Loucy (cell line): ENCODE measurements at regions not wholly inside any gene's neighbourhood (a gene's known extent, or its start where the extent isn't known, plus 50 kb on each side); places are given as distances from the start of the nearest gene placed in this dataset.

Experiments
- H2AFZ ChIP-seq: fragments of 200-600 bp; sonication (generic); 2 replicates; pipeline ENCODE4 v1.6.0; 2016; ENCODE audit warnings: antibody characterized with exemption, mild to moderate bottlenecking, low read length, moderate library complexity
- H3F3A ChIP-seq: fragments of 200-600 bp; 2 replicates; pipeline ENCODE4 v1.6.0; 2016; ENCODE audit warnings: antibody characterized with exemption, low read depth, mild to moderate bottlenecking
- H3K27me3 ChIP-seq: fragments of 200-600 bp; sonication (generic); 2 replicates; pipeline ENCODE4 v1.6.1; 2014; ENCODE audit warnings: low read length, mild to moderate bottlenecking; ENCODE audit not compliant: insufficient read depth, poor library complexity, severe bottlenecking
- H3K36me3 ChIP-seq: fragments of 200-600 bp; sonication (generic); 2 replicates; pipeline ENCODE4 v1.6.1; 2016; ENCODE audit warnings: low read length; ENCODE audit not compliant: insufficient read depth
- H3K4me1 ChIP-seq: fragments of 200-600 bp; sonication (generic); 2 replicates; pipeline ENCODE4 v1.5.1; 2014; ENCODE audit warnings: low read length, mild to moderate bottlenecking; ENCODE audit not compliant: insufficient read depth, poor library complexity, severe bottlenecking
- H3K4me2 ChIP-seq: fragments of 200-600 bp; sonication (generic); 2 replicates; pipeline ENCODE4 v1.6.0; 2014; ENCODE audit warnings: antibody characterized with exemption, low read length, low read depth, mild to moderate bottlenecking; ENCODE audit not compliant: poor library complexity, severe bottlenecking
- H3K4me3 ChIP-seq: fragments of 200-600 bp; sonication (generic); 2 replicates; pipeline ENCODE4 v1.5.1; 2014; ENCODE audit warnings: low read length, mild to moderate bottlenecking, mixed read lengths; ENCODE audit not compliant: poor library complexity, severe bottlenecking
- H3K79me2 ChIP-seq: fragments of 200-600 bp; sonication (generic); 2 replicates; pipeline ENCODE4 v1.6.1; 2014; ENCODE audit warnings: low read length; ENCODE audit not compliant: insufficient read depth
- H3K9ac ChIP-seq: fragments of 200-600 bp; sonication (generic); 2 replicates; pipeline ENCODE4 v1.6.0; 2014; ENCODE audit warnings: mild to moderate bottlenecking, low read depth, low read length, moderate library complexity; ENCODE audit not compliant: poor library complexity, severe bottlenecking
- H3K9me2 ChIP-seq: fragments of 200-600 bp; sonication (generic); replicated peaks from 2 replicates; pipeline ENCODE4 v1.6.1; 2016; ENCODE audit warnings: low read depth, low read length, mixed read lengths
- H3K9me3 ChIP-seq: fragments of 200-600 bp; sonication (generic); 2 replicates; pipeline ENCODE4 v1.6.1; 2014; ENCODE audit warnings: mild to moderate bottlenecking, antibody characterized with exemption, low read length, low read depth; ENCODE audit not compliant: insufficient read depth
- H4K20me1 ChIP-seq: fragments of 200-600 bp; sonication (generic); 2 replicates; pipeline ENCODE4 v1.6.0; 2014; ENCODE audit warnings: antibody characterized with exemption, low read length, mild to moderate bottlenecking; ENCODE audit not compliant: insufficient read depth, poor library complexity, severe bottlenecking
- EZH2phosphoT487 ChIP-seq: fragments of 200-600 bp; IDR thresholded peaks from 2 replicates; pipeline ENCODE4 v1.6.1; 2018; ENCODE audit warnings: antibody characterized with exemption, mild to moderate bottlenecking, moderate library complexity, borderline replicate concordance
- TF ChIP-seq, protein P1 (sequence below): fragments of 200-600 bp; sonication (generic); conservative IDR thresholded peaks from 2 replicates; pipeline ENCODE4 v1.5.1; 2014; ENCODE audit warnings: mild to moderate bottlenecking, antibody characterized with exemption, low read length

DNA sequence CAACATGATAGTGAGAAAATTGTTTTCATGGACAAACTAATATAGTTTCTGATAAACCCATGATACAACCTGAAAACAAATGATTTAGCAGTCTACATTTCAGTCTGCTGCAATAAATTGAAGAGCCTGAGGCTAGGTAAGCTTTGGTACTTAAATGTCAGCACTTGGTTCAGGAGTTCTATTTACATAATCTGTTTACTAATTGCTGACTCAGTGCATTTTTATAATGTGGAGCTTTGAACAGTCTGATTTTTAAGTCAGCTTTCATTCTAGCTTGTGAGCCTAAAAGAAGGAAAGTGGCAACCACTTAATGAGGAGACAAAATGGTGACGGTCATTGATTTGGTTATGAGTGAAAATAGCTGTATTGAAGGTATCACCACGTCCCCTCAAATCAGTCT, 488.6 kb downstream of the CPS1 start:
- Histone ChIP-seq H4K20me1 (no peaks in the 10 kb centered on the region), H3K9me2 (no peaks in the 10 kb centered on the region), H3K9me3 (no peaks in the 10 kb centered on the region), H3K27me3 (no peaks in the 10 kb centered on the region), H3K4me2 (no peak overlapping the region), H3K4me3 (no peak overlapping the region), H3K36me3 (no peaks in the 10 kb centered on the region), H3K4me1 (no peaks in the 10 kb centered on the region), H3K79me2 (no peaks in the 10 kb centered on the region), H2AFZ (no peak overlapping the region), H3K9ac (no peak overlapping the region), H3F3A (no peaks in the 10 kb centered on the region)
- TF ChIP-seq, protein P1, sequence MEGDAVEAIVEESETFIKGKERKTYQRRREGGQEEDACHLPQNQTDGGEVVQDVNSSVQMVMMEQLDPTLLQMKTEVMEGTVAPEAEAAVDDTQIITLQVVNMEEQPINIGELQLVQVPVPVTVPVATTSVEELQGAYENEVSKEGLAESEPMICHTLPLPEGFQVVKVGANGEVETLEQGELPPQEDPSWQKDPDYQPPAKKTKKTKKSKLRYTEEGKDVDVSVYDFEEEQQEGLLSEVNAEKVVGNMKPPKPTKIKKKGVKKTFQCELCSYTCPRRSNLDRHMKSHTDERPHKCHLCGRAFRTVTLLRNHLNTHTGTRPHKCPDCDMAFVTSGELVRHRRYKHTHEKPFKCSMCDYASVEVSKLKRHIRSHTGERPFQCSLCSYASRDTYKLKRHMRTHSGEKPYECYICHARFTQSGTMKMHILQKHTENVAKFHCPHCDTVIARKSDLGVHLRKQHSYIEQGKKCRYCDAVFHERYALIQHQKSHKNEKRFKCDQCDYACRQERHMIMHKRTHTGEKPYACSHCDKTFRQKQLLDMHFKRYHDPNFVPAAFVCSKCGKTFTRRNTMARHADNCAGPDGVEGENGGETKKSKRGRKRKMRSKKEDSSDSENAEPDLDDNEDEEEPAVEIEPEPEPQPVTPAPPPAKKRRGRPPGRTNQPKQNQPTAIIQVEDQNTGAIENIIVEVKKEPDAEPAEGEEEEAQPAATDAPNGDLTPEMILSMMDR, result no peak
- TF ChIP-seq EZH2phosphoT487, result no peak

DNA sequence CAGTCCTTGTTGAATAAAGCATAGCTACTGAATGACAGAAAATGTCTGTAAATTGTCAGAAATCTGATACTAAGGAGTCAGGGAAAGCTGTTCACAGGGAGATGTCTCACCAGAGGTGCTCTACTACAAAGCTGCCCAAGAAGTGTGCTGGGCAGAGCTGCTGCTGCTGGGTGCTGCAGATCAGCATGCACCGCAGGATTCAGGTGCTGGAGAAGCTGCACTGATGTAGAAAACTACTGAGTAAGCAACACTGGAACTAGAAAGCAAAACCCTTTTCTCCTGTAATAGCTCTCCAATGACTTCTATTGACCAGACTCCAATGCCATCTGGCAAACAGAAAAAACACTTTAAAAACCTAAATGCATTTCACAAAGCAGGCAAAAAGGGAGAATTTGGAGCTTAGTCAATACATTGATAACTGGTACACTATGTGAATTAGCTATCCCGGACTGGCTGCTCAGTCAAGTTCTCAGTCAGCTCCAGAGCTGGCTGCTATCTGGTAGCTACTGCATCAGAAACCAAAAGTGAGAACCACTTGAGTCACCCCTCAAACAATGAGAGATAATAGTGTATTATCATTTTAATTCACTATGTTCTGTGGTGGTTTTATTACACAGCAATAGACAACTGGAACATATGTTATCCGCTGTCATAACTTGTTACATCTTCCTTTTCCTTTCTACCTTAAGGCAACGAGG, 493.1 kb downstream of the CPS1 start:
- Histone ChIP-seq H2AFZ (no peak overlapping the region), H3K9me3 (no peaks in the 10 kb centered on the region), H3K4me1 (no peaks in the 10 kb centered on the region), H3K9ac (no peak overlapping the region), H3K27me3 (no peaks in the 10 kb centered on the region), H3K4me2 (no peak overlapping the region), H3K9me2 (no peaks in the 10 kb centered on the region), H4K20me1 (no peaks in the 10 kb centered on the region), H3K4me3 (no peak overlapping the region), H3K79me2 (no peaks in the 10 kb centered on the region), H3K36me3 (no peaks in the 10 kb centered on the region), H3F3A (no peaks in the 10 kb centered on the region)
- no peak for TF ChIP-seq EZH2phosphoT487
- TF ChIP-seq, protein P1, result no peak

DNA sequence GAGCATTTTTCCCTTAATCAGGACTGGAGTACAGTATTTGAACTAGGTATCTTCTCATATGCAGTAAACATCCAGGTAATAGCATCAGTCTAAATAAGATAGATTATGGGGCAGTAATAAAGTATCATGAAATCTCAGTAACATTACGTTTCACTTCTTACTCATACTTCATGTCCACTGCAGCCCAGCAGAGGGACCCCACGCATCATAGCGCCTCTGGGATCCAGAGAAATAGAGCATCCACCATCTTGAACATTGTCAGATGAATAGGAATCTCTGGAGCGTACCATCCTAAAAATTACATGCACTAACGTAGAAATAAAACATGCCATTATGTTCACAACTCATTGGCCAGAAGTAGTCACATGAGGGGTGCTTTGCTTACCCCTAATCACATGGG, 499.0 kb downstream of the CPS1 start:
- Histone ChIP-seq H4K20me1 (no peaks in the 10 kb centered on the region), H2AFZ (no peak overlapping the region), H3F3A (no peaks in the 10 kb centered on the region), H3K36me3 (no peaks in the 10 kb centered on the region), H3K4me2 (no peak overlapping the region), H3K27me3 (no peaks in the 10 kb centered on the region), H3K4me3 (no peak overlapping the region), H3K4me1 (no peaks in the 10 kb centered on the region), H3K79me2 (no peaks in the 10 kb centered on the region), H3K9ac (no peak overlapping the region), H3K9me3 (no peaks in the 10 kb centered on the region), H3K9me2 (no peaks in the 10 kb centered on the region)
- no peak for TF ChIP-seq EZH2phosphoT487
- TF ChIP-seq, protein P1, result peak; percentile 32; the same call in 1 of the 2 replicates
